Fibroblast of mammary gland (primary cell): ENCODE measurements at regions not wholly inside any gene's neighbourhood (a gene's known extent, or its start where the extent isn't known, plus 50 kb on each side); places are given as distances from the start of the nearest gene placed in this dataset.

ENCODE experiments used
- DNase-seq: peaks from one replicate; pipeline ENCODE4 v3.0.0-alpha.2; 2010; ENCODE audit warnings: low read depth
- H3K4me3 ChIP-seq: 2 replicates; pipeline ENCODE4 v1.5.1; 2011; ENCODE audit warnings: low read depth, mild to moderate bottlenecking, low read length, moderate library complexity; ENCODE audit not compliant: control insufficient read depth
- CTCF ChIP-seq: conservative IDR thresholded peaks from 2 replicates; pipeline ENCODE4 v1.5.1; 2011; ENCODE audit warnings: low read depth, low read length, inconsistent platforms; ENCODE audit not compliant: control insufficient read depth, insufficient read depth

- H3K4me3 ChIP-seq: no peak overlapping the region
- DNase-seq: no peak
- TF ChIP-seq CTCF: no peak
Observed at GRCh38 chr6:51015394-51015793, 196.7 kb downstream of the TFAP2B start.

GRCh38 chr6:51016489-51016888, 197.8 kb downstream of the TFAP2B start:
- TF ChIP-seq CTCF: no peak
- no peak overlapping the region for H3K4me3 ChIP-seq
- DNase-seq: no peak

GRCh38 chr6:51019806-51020205, 201.1 kb downstream of the TFAP2B start:
- TF ChIP-seq CTCF: no peak
- H3K4me3 ChIP-seq: no peak overlapping the region
- DNase-seq: no peak

GRCh38 chr6:51021171-51021570, 202.5 kb downstream of the TFAP2B start:
- DNase-seq: no peak
- no peak overlapping the region for H3K4me3 ChIP-seq

GRCh38 chr6:51024126-51024525, 205.5 kb downstream of the TFAP2B start:
- no peak overlapping the region for H3K4me3 ChIP-seq
- DNase-seq: no peak
- no peak for TF ChIP-seq CTCF

More at GRCh38 chr6:51021171-51021570, 202.5 kb downstream of the TFAP2B start:
- no peak for TF ChIP-seq CTCF

- peak; percentile 75 for DNase-seq
- no peak for TF ChIP-seq CTCF
- H3K4me3 ChIP-seq: no peak overlapping the region
Observed at GRCh38 chr6:51025082-51025777, 206.6 kb downstream of the TFAP2B start.
